B cell (primary cell): ENCODE measurements at regions not wholly inside any gene's neighbourhood (a gene's known extent, or its start where the extent isn't known, plus 50 kb on each side); places are given as distances from the start of the nearest gene placed in this dataset.

ENCODE experiments used
- EZH2 ChIP-seq: IDR thresholded peaks from 2 replicates; pipeline ENCODE4 v1.6.1; 2012; ENCODE audit warnings: borderline replicate concordance, low read depth, mild to moderate bottlenecking, moderate library complexity, low read length; ENCODE audit not compliant: insufficient read depth, poor library complexity, severe bottlenecking
- TF ChIP-seq, protein P1 (sequence below): fragments of 200-600 bp; IDR thresholded peaks from one replicate; pipeline ENCODE4 v1.8.0; 2022; ENCODE audit warnings: antibody characterized with exemption, mild to moderate bottlenecking

DNA sequence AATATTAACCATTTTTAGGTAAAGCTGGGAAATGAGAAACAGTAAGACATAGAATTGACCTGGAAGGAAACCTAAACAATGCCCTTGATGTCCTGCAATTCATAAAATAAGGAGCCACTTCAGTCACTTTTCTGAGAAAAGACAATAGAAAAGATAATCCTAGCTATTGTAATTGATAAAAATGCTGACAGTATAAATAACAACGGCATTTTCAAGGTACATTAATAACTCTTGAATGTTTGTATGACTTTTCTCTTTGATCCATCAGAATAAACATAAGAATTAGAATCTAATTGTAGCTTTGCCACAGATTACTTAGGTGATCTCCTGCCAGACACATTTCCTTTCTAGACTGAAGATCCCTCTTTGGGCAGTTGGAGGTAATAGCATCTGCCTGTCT, 719.5 kb downstream of the SLC4A3 start:
- TF ChIP-seq, protein P1, sequence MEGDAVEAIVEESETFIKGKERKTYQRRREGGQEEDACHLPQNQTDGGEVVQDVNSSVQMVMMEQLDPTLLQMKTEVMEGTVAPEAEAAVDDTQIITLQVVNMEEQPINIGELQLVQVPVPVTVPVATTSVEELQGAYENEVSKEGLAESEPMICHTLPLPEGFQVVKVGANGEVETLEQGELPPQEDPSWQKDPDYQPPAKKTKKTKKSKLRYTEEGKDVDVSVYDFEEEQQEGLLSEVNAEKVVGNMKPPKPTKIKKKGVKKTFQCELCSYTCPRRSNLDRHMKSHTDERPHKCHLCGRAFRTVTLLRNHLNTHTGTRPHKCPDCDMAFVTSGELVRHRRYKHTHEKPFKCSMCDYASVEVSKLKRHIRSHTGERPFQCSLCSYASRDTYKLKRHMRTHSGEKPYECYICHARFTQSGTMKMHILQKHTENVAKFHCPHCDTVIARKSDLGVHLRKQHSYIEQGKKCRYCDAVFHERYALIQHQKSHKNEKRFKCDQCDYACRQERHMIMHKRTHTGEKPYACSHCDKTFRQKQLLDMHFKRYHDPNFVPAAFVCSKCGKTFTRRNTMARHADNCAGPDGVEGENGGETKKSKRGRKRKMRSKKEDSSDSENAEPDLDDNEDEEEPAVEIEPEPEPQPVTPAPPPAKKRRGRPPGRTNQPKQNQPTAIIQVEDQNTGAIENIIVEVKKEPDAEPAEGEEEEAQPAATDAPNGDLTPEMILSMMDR, result no peak
- TF ChIP-seq EZH2, result no peak
